A549 (cell line): ENCODE measurements at regions not wholly inside any gene's neighbourhood (a gene's known extent, or its start where the extent isn't known, plus 50 kb on each side); places are given as distances from the start of the nearest gene placed in this dataset.

Experiments used
- ATAC-seq, 2 experiments: fragments of 200-7000 bp in 1 of 2; fragments of >200 bp in 1 of 2; cut with Nextera tagmentation in 1 of 2; cut with Tn5 transposase in 1 of 2; 3 replicates each; pipeline versions ENCODE4 v1.8.0 to v1.9.1; 2018 to 2020; ENCODE audit warnings: mild to moderate bottlenecking in 1 of 2, moderate library complexity in 1 of 2
- CTCF ChIA-PET: fragments of 300-600 bp; sonication (Branson Sonifier 250); formaldehyde crosslinking; extraction: SDS; loops from one replicate; lab custom pipeline; 2021; ENCODE audit warnings: antibody characterized with exemption, inconsistent platforms; lab: Yijun Ruan, JAX
- POLR2A ChIA-PET: fragments of 350-600 bp; formaldehyde crosslinking; extraction: SDS; loops from one replicate; lab custom pipeline; 2021; ENCODE audit warnings: antibody characterized with exemption, inconsistent platforms; lab: Yijun Ruan, JAX
- DNase-seq, 2 experiments: peaks; one replicate each; pipeline versions ENCODE4 v3.0.0 to v3.0.0-alpha.2; 2011 to 2016; ENCODE audit warnings: low read depth in 1 of 2, low spot score in 1 of 2
- FAIRE-seq: peaks from 2 replicates; lab custom pipeline; 2011; peaks lifted over from hg19 to GRCh38; lab: Jason Lieb, UNC
- H3K27ac ChIP-seq, 2 experiments: fragments of >200 bp; sonication (Bioruptor Twin); formaldehyde crosslinking; 3 replicates each; pipeline ENCODE4 v1.5.1; 2016 to 2017
- H3K4me1 ChIP-seq: fragments of >200 bp; sonication (Bioruptor Twin); formaldehyde crosslinking; 3 replicates; pipeline ENCODE4 v1.6.1; 2016
- H3K4me2 ChIP-seq: fragments of >200 bp; sonication (Bioruptor Twin); formaldehyde crosslinking; 3 replicates; pipeline ENCODE4 v1.6.1; 2016
- H3K4me3 ChIP-seq: fragments of >200 bp; sonication (Bioruptor Twin); formaldehyde crosslinking; 3 replicates; pipeline ENCODE4 v1.5.1; 2016
- H3K9me3 ChIP-seq: fragments of >200 bp; sonication (Bioruptor Twin); formaldehyde crosslinking; 3 replicates; pipeline ENCODE4 v1.6.1; 2016
- CHD2 ChIP-seq: fragments of 150-350 bp; IDR thresholded peaks from 2 replicates; pipeline ENCODE4 v1.6.1; 2014; ENCODE audit warnings: low read length; ENCODE audit not compliant: partially characterized antibody
- JUN ChIP-seq, 2 experiments: fragments of >200 bp; sonication (Bioruptor Twin); formaldehyde crosslinking; IDR thresholded peaks; 2 replicates in 1 of 2; 3 replicates in 1 of 2; pipeline ENCODE4 v1.6.1; 2016 to 2017
- KDM1A ChIP-seq: fragments of 200-600 bp; sonication (generic); IDR thresholded peaks from 2 replicates; pipeline ENCODE4 v1.6.1; 2016; ENCODE audit warnings: low read depth, mild to moderate bottlenecking
- MAZ ChIP-seq: fragments of 150-350 bp; IDR thresholded peaks from 2 replicates; pipeline ENCODE4 v1.6.1; 2014; ENCODE audit warnings: antibody characterized with exemption, low read depth, low read length, borderline replicate concordance
- MYC ChIP-seq: IDR thresholded peaks from 2 replicates; pipeline ENCODE4 v1.6.1; 2012; ENCODE audit warnings: mild to moderate bottlenecking, inconsistent platforms, low read length, improper control_type of control experiment, borderline replicate concordance
- NR3C1 ChIP-seq: fragments of >200 bp; sonication (Bioruptor Twin); formaldehyde crosslinking; IDR thresholded peaks from 3 replicates; pipeline ENCODE4 v1.6.1; 2017
- RARB ChIP-seq: fragments of 250-450 bp; sonication (Bioruptor Pico); IDR thresholded peaks from 2 replicates; pipeline ENCODE4 v1.8.0; 2021; ENCODE audit warnings: mild to moderate bottlenecking, moderate library complexity
- RCOR1 ChIP-seq: fragments of 150-350 bp; IDR thresholded peaks from 2 replicates; pipeline ENCODE4 v1.6.1; 2014; ENCODE audit warnings: antibody characterized with exemption, low read length, low read depth
- SREBF2 ChIP-seq: fragments of 450-650 bp; IDR thresholded peaks from 2 replicates; pipeline ENCODE4 v1.6.1; 2014; ENCODE audit warnings: mild to moderate bottlenecking, moderate library complexity
- WGBS: methylation state at CpG from one replicate; pipeline ENCODE4 v1.1.6; 2017; ENCODE audit errors: missing lambda C conversion rate; 5-methylcytosine and 5-hydroxymethylcytosine counted together
- TF ChIP-seq, protein P1 (sequence below): IDR thresholded peaks from 2 replicates; pipeline ENCODE4 v1.6.1; 2012; ENCODE audit warnings: low read depth, borderline replicate concordance
- TF ChIP-seq, protein P2 (sequence below): fragments of >200 bp; sonication (Bioruptor Twin); formaldehyde crosslinking; IDR thresholded peaks from 3 replicates; pipeline ENCODE4 v1.5.1; 2016
- TF ChIP-seq, protein P3 (sequence below): fragments of 200-600 bp; sonication (generic); IDR thresholded peaks from 2 replicates; pipeline ENCODE4 v1.6.1; 2016; ENCODE audit warnings: antibody characterized with exemption, mild to moderate bottlenecking, moderate library complexity
- TF ChIP-seq, protein P4 (sequence below): fragments of >200 bp; sonication (Bioruptor Twin); formaldehyde crosslinking; IDR thresholded peaks from 2 replicates; pipeline ENCODE4 v1.6.1; 2016

DNA sequence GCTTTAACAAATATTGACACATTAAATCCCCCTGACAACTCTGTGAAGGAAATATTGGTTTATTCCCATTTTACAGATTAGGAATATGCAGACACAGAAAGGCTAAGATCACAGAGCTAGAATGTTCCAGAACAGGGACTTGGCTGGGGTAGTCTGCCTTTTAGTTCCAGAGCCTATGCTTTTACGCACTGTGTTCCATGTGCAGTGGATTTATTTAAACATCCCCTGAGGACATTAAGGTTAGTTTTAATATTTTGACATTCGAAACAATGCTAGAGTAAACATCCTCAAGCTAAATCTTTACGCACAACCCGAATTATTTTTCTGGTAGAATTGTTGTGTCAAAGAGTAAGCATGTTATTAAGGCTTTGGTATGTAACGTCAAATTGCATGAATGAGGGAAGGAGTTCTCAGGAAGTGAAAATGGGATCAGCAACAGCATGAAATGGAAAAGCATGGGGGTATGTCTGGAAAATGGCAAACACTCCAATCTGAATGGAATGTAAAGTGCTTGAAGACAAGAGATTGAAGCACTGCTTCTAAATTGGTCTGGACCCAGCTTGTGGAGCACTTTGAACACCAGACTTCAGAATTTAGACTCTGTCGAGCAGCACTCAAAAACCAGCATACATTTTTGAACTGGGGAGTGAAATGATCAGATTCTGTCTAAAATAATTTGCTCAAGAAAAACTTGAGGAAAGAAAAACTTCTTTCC, 429.9 kb downstream of the CD83 start:
- no peak for ATAC-seq
- FAIRE-seq = no peak
- WGBS = 82% methylated on average over 6 of the region's 6 CpGs
- POLR2A ChIA-PET = no interaction called here
- Histone ChIP-seq H3K27ac (no peak overlapping the region), H3K4me3 (no peak overlapping the region), H3K4me2 (no peak overlapping the region), H3K9me3 (no peaks in the 10 kb centered on the region), H3K4me1 (no peaks in the 10 kb centered on the region)
- DNase-seq = no peak
- no peak for TF ChIP-seq RCOR1
- TF ChIP-seq JUN (IDR thresholded peaks at IDR 0.05) = no peak
- no peak for TF ChIP-seq KDM1A
- no peak for TF ChIP-seq MAZ
- TF ChIP-seq, protein P1, sequence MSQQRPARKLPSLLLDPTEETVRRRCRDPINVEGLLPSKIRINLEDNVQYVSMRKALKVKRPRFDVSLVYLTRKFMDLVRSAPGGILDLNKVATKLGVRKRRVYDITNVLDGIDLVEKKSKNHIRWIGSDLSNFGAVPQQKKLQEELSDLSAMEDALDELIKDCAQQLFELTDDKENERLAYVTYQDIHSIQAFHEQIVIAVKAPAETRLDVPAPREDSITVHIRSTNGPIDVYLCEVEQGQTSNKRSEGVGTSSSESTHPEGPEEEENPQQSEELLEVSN = no peak
- no peak for TF ChIP-seq CHD2
- no peak for TF ChIP-seq MYC
- TF ChIP-seq, protein P2, sequence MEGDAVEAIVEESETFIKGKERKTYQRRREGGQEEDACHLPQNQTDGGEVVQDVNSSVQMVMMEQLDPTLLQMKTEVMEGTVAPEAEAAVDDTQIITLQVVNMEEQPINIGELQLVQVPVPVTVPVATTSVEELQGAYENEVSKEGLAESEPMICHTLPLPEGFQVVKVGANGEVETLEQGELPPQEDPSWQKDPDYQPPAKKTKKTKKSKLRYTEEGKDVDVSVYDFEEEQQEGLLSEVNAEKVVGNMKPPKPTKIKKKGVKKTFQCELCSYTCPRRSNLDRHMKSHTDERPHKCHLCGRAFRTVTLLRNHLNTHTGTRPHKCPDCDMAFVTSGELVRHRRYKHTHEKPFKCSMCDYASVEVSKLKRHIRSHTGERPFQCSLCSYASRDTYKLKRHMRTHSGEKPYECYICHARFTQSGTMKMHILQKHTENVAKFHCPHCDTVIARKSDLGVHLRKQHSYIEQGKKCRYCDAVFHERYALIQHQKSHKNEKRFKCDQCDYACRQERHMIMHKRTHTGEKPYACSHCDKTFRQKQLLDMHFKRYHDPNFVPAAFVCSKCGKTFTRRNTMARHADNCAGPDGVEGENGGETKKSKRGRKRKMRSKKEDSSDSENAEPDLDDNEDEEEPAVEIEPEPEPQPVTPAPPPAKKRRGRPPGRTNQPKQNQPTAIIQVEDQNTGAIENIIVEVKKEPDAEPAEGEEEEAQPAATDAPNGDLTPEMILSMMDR = no peak
- CTCF ChIA-PET = interaction anchor here (0.9 kb wide), 1 partner anchor 13 kb away, joined by 3 read pairs; no protein-coding TSS in a partner anchor

DNA sequence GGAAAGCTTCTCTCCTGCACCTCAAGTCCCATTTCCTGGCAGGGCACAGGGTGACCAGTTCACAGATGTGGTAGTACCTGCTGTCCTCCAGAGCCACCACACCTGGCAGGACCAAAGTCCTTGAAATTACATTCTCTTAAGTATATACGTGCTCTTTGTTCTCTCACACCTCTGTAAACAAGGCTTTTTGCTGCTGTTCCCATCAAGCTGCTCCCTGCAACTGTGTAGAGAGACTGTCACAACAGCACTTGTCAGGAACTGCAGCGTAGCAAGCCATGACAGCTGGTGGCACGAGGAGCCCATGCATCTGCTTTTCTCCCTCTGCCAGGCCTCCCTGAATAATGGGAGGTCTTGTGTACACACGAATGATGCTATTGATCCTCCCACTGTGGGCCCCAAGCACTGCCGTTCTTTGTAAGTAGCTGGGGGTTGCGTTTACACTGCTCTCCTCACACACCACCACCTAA, 431.8 kb downstream of the CD83 start:
- TF ChIP-seq, protein P3, sequence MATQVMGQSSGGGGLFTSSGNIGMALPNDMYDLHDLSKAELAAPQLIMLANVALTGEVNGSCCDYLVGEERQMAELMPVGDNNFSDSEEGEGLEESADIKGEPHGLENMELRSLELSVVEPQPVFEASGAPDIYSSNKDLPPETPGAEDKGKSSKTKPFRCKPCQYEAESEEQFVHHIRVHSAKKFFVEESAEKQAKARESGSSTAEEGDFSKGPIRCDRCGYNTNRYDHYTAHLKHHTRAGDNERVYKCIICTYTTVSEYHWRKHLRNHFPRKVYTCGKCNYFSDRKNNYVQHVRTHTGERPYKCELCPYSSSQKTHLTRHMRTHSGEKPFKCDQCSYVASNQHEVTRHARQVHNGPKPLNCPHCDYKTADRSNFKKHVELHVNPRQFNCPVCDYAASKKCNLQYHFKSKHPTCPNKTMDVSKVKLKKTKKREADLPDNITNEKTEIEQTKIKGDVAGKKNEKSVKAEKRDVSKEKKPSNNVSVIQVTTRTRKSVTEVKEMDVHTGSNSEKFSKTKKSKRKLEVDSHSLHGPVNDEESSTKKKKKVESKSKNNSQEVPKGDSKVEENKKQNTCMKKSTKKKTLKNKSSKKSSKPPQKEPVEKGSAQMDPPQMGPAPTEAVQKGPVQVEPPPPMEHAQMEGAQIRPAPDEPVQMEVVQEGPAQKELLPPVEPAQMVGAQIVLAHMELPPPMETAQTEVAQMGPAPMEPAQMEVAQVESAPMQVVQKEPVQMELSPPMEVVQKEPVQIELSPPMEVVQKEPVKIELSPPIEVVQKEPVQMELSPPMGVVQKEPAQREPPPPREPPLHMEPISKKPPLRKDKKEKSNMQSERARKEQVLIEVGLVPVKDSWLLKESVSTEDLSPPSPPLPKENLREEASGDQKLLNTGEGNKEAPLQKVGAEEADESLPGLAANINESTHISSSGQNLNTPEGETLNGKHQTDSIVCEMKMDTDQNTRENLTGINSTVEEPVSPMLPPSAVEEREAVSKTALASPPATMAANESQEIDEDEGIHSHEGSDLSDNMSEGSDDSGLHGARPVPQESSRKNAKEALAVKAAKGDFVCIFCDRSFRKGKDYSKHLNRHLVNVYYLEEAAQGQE = no peak
- TF ChIP-seq RARB (CRISPR knock-in tag) (no peak), SREBF2 (no peak), NR3C1 (no peak)
- Histone ChIP-seq H3K4me2 (no peak overlapping the region), H3K9me3 (no peaks in the 10 kb centered on the region), H3K27ac (no peak overlapping the region; a peak in 1 of 6 replicates), H3K4me3 (no peak overlapping the region), H3K4me1 (no peaks in the 10 kb centered on the region)
- ChIA-PET CTCF (interaction anchor here (0.5 kb wide), 1 partner anchor 782 kb away, joined by 3 read pairs; no protein-coding TSS in a partner anchor), POLR2A (no interaction called here)
- 70% methylated on average over 6 of the region's 6 CpGs for WGBS
- ATAC-seq (no peak), FAIRE-seq (no peak), DNase-seq (no peak)

DNA sequence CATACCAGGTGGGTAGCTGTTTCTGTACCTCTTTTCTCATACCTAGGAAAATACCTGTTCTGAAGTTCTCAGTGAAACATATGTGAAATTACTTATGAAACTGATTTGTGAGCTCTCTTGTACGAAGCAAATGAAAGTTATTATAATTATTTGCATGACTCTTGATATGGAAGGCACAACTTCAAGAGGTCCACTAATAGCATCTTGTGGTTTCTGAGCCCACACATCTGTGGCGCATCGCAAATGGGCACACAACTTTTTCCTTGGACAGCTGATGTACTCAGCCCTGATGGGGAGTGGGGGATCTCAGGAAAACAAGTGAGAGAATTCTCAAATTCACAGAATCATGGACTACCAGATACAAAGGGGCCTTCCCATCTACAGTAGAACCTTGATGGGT, 432.3 kb downstream of the CD83 start:
- CTCF ChIA-PET = interaction anchor here (0.5 kb wide), 1 partner anchor 782 kb away, joined by 3 read pairs; no protein-coding TSS in a partner anchor
- TF ChIP-seq, protein P3 = no peak
- TF ChIP-seq, protein P4, sequence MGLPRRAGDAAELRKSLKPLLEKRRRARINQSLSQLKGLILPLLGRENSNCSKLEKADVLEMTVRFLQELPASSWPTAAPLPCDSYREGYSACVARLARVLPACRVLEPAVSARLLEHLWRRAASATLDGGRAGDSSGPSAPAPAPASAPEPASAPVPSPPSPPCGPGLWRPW = no peak
- Histone ChIP-seq H3K4me1 (no peaks in the 10 kb centered on the region), H3K4me2 (no peak overlapping the region), H3K27ac (no peak overlapping the region), H3K4me3 (no peak overlapping the region), H3K9me3 (no peaks in the 10 kb centered on the region)
- WGBS = 90% methylated on average over 3 of the region's 3 CpGs
- POLR2A ChIA-PET = no interaction called here
- no peak for FAIRE-seq
- no peak for DNase-seq
- ATAC-seq = no peak
